GM23338 (cell line): ENCODE measurements at regions not wholly inside any gene's neighbourhood (a gene's known extent, or its start where the extent isn't known, plus 50 kb on each side); places are given as distances from the start of the nearest gene placed in this dataset.

Experiments
- ATAC-seq: fragments of 200-7000 bp; cut with Tn5 transposase; 3 replicates; pipeline ENCODE4 v1.9.1; 2020
- DNase-seq: peaks from one replicate; pipeline ENCODE4 v3.0.0-alpha.2; 2015; ENCODE audit warnings: low spot score
- H2AFZ ChIP-seq: fragments of 200-600 bp; sonication (generic); 2 replicates; pipeline ENCODE4 v1.8.0; 2016; ENCODE audit warnings: antibody characterized with exemption, mild to moderate bottlenecking, moderate library complexity
- H3F3A ChIP-seq: fragments of 200-600 bp; sonication (generic); replicated peaks from 2 replicates; pipeline ENCODE4 v1.8.0; 2017; ENCODE audit warnings: antibody characterized with exemption, mixed run types, low read depth
- H3K27ac ChIP-seq: fragments of 200-600 bp; sonication (generic); 2 replicates; pipeline ENCODE4 v1.6.1; 2016; ENCODE audit warnings: low read depth
- H3K27me3 ChIP-seq: fragments of 200-600 bp; sonication (generic); 2 replicates; pipeline ENCODE4 v1.8.0; 2016; ENCODE audit warnings: mild to moderate bottlenecking, mixed run types, moderate library complexity; ENCODE audit not compliant: insufficient read depth
- H3K36me3 ChIP-seq: fragments of 200-600 bp; sonication (generic); 2 replicates; pipeline ENCODE4 v1.8.0; 2016; ENCODE audit warnings: mild to moderate bottlenecking; ENCODE audit not compliant: insufficient read depth
- H3K4me1 ChIP-seq: fragments of 200-600 bp; sonication (generic); 2 replicates; pipeline ENCODE4 v1.8.0; 2016; ENCODE audit warnings: mild to moderate bottlenecking, moderate library complexity; ENCODE audit not compliant: insufficient read depth
- H3K4me2 ChIP-seq: fragments of 200-600 bp; sonication (generic); 2 replicates; pipeline ENCODE4 v1.7.1; 2017; ENCODE audit warnings: mixed run types
- H3K4me3 ChIP-seq: fragments of 200-600 bp; sonication (generic); 2 replicates; pipeline ENCODE4 v1.6.1; 2016; ENCODE audit warnings: mixed run types
- H3K79me2 ChIP-seq: fragments of 200-600 bp; sonication (generic); replicated peaks from 2 replicates; pipeline ENCODE4 v1.8.0; 2017; ENCODE audit warnings: mild to moderate bottlenecking; ENCODE audit not compliant: insufficient read depth
- H3K9me2 ChIP-seq: fragments of 200-600 bp; sonication (generic); 2 replicates; pipeline ENCODE4 v1.8.0; 2017; ENCODE audit not compliant: insufficient read depth
- H4K20me1 ChIP-seq: fragments of 200-600 bp; sonication (generic); replicated peaks from 2 replicates; pipeline ENCODE4 v1.8.0; 2017; ENCODE audit warnings: mild to moderate bottlenecking; ENCODE audit not compliant: insufficient read depth
- H3K27ac Mint-ChIP-seq: 2 replicates; pipeline ENCODE4 v1.8.0; 2020; ENCODE audit warnings: inconsistent platforms, mild to moderate bottlenecking, moderate library complexity, mixed read lengths
- H3K27me3 Mint-ChIP-seq: 3 replicates; pipeline ENCODE4 v1.8.0; 2022; ENCODE audit warnings: low read depth, mild to moderate bottlenecking, moderate library complexity, mixed read lengths, inconsistent platforms; ENCODE audit not compliant: insufficient read depth, poor library complexity
- H3K36me3 Mint-ChIP-seq: 3 replicates; pipeline ENCODE4 v1.8.0; 2021; ENCODE audit warnings: low read depth, mild to moderate bottlenecking, inconsistent platforms, moderate library complexity, mixed read lengths
- H3K4me1 Mint-ChIP-seq: 3 replicates; pipeline ENCODE4 v1.8.0; 2020; ENCODE audit warnings: mild to moderate bottlenecking, inconsistent platforms, mixed read lengths
- H3K4me3 Mint-ChIP-seq: 3 replicates; pipeline ENCODE4 v1.8.0; 2021; ENCODE audit warnings: moderate library complexity, mild to moderate bottlenecking, inconsistent platforms, mixed read lengths
- H3K9me3 Mint-ChIP-seq: 3 replicates; pipeline ENCODE4 v1.8.0; 2020; ENCODE audit warnings: moderate library complexity, mild to moderate bottlenecking, inconsistent platforms, mixed read lengths
- CREB1 ChIP-seq: fragments of 250-450 bp; sonication (Bioruptor Pico); IDR thresholded peaks from 2 replicates; pipeline ENCODE4 v1.5.0; 2020; ENCODE audit warnings: low read depth, mild to moderate bottlenecking, moderate library complexity
- CTCF ChIP-seq, 2 experiments: fragments of 200-600 bp in 1 of 2; sonication (generic) in 1 of 2; conservative IDR thresholded peaks; 2 replicates each; pipeline versions ENCODE4 v1.5.1 to v1.6.1; 2016 to 2017; ENCODE audit warnings: antibody characterized with exemption in 2 of 2, low read depth in 2 of 2, mild to moderate bottlenecking in 2 of 2, moderate library complexity in 1 of 2
- ETS1 ChIP-seq: IDR thresholded peaks from 2 replicates; pipeline ENCODE4 v1.6.1; 2016; ENCODE audit warnings: antibody characterized with exemption
- EZH2 ChIP-seq: fragments of 200-600 bp; sonication (generic); IDR thresholded peaks from one replicate; pipeline ENCODE4 v1.8.0; 2017; ENCODE audit warnings: antibody characterized with exemption, mild to moderate bottlenecking, low read depth; ENCODE audit not compliant: unreplicated experiment
- EZH2phosphoT487 ChIP-seq: fragments of 200-600 bp; sonication (generic); IDR thresholded peaks from one replicate; pipeline ENCODE4 v1.8.1; 2018; ENCODE audit warnings: antibody characterized with exemption; ENCODE audit not compliant: unreplicated experiment
- JUNB ChIP-seq: IDR thresholded peaks from one replicate; pipeline ENCODE4 v1.6.1; 2016; ENCODE audit warnings: antibody characterized with exemption; ENCODE audit not compliant: unreplicated experiment
- NANOG ChIP-seq: IDR thresholded peaks from 2 replicates; pipeline ENCODE4 v1.6.1; 2016; ENCODE audit warnings: antibody characterized with exemption, borderline replicate concordance
- POLR2AphosphoS5 ChIP-seq: IDR thresholded peaks from 2 replicates; pipeline ENCODE4 v1.6.1; 2016; ENCODE audit warnings: antibody characterized with exemption, low read depth
- REST ChIP-seq: IDR thresholded peaks from one replicate; pipeline ENCODE4 v1.6.1; 2018; ENCODE audit warnings: antibody characterized with exemption; ENCODE audit not compliant: unreplicated experiment
- STAT1 ChIP-seq: IDR thresholded peaks from one replicate; pipeline ENCODE4 v1.6.1; 2016; ENCODE audit warnings: antibody characterized with exemption; ENCODE audit not compliant: unreplicated experiment
- ZNF114 ChIP-seq: fragments of 250-450 bp; sonication (Bioruptor Pico); IDR thresholded peaks from 2 replicates; pipeline ENCODE4 v1.5.0; 2020; ENCODE audit warnings: mild to moderate bottlenecking, moderate library complexity
- ZNF331 ChIP-seq: fragments of 250-450 bp; sonication (Bioruptor Pico); IDR thresholded peaks from 2 replicates; pipeline ENCODE4 v1.5.0; 2020; ENCODE audit warnings: low read depth, mild to moderate bottlenecking, moderate library complexity
- ZNF462 ChIP-seq: fragments of 250-450 bp; sonication (Bioruptor Pico); IDR thresholded peaks from 2 replicates; pipeline ENCODE4 v1.5.0; 2020; ENCODE audit warnings: mild to moderate bottlenecking, moderate library complexity

GRCh38 chr3:160112481-160112880, 112.7 kb upstream of the C3orf80 start:
- no peaks in the 10 kb centered on the region for H3K9me3 Mint-ChIP-seq
- Histone ChIP-seq H3K9me2 (no peaks in the 10 kb centered on the region), H3K36me3 (no peaks in the 10 kb centered on the region), H3K27me3 (no peaks in the 10 kb centered on the region), H4K20me1 (no peaks in the 10 kb centered on the region), H3K4me3 (no peak overlapping the region), H2AFZ (peak overlapping the region; percentile 53; the same call in 1 of the 2 replicates), H3K79me2 (no peaks in the 10 kb centered on the region), H3K4me2 (no peak overlapping the region), H3K27ac (no peak overlapping the region), H3K4me1 (no peaks in the 10 kb centered on the region), H3F3A (no peaks in the 10 kb centered on the region)
- DNase-seq (no peak), ATAC-seq (no peak)
- TF ChIP-seq EZH2 (no peak), CTCF (conservative IDR thresholded peaks at IDR 0.05; ENCODE audit: low read depth in 2 of 2) (no peak), ZNF331 (no peak), CREB1 (CRISPR knock-in tag) (no peak), EZH2phosphoT487 (no peak), POLR2AphosphoS5 (no peak), ETS1 (no peak), JUNB (no peak), ZNF114 (CRISPR knock-in tag) (no peak), NANOG (no peak), REST (no peak), ZNF462 (CRISPR knock-in tag) (no peak), STAT1 (no peak)
- H3K4me3 Mint-ChIP-seq, result no peak overlapping the region
- H3K4me1 Mint-ChIP-seq, result peaks cover 1% of the 10 kb centered on the region; the same call in 1 of the 3 replicates
- no peak overlapping the region for H3K27ac Mint-ChIP-seq
- H3K27me3 Mint-ChIP-seq, result no peaks in the 10 kb centered on the region
- H3K36me3 Mint-ChIP-seq, result no peaks in the 10 kb centered on the region; the same call in 2 of the 3 replicates
